CD4-positive, CD25-positive, alpha-beta regulatory T cell (primary cell): ENCODE measurements at regions not wholly inside any gene's neighbourhood (a gene's known extent, or its start where the extent isn't known, plus 50 kb on each side); places are given as distances from the start of the nearest gene placed in this dataset.

ENCODE experiments used
- ATAC-seq, 2 donors: fragments of 150-1000 bp; cut with Tn5 transposase; one replicate each; pipeline ENCODE4 v1.10.0; 2021; ENCODE audit warnings: low read depth in 2 of 2, moderate number of reproducible peaks in 2 of 2, moderate library complexity in 1 of 2
- DNase-seq, 3 donors: peaks; one replicate each; pipeline versions ENCODE4 v3.0.0 to v3.0.0-alpha.2; 2012 to 2022; ENCODE audit warnings: mixed read lengths in 1 of 3
- H3K27ac ChIP-seq: one replicate; pipeline ENCODE4 v1.7.0; 2013; ENCODE audit warnings: mild to moderate bottlenecking, low read length; ENCODE audit not compliant: insufficient read depth, poor library complexity, severe bottlenecking
- H3K27me3 ChIP-seq: one replicate; pipeline ENCODE4 v1.7.0; 2013; ENCODE audit warnings: low read length; ENCODE audit not compliant: control insufficient read depth, insufficient read depth
- H3K36me3 ChIP-seq: one replicate; pipeline ENCODE4 v1.7.0; 2013; ENCODE audit warnings: mild to moderate bottlenecking, low read length, moderate library complexity; ENCODE audit not compliant: control insufficient read depth, insufficient read depth
- H3K4me1 ChIP-seq: 2 replicates; pipeline ENCODE4 v1.7.0; 2013; ENCODE audit warnings: mild to moderate bottlenecking, low read length; ENCODE audit not compliant: insufficient read depth, control insufficient read depth, poor library complexity, severe bottlenecking
- H3K4me3 ChIP-seq: one replicate; pipeline ENCODE4 v1.7.0; 2013; ENCODE audit warnings: low read depth, mild to moderate bottlenecking, low read length, moderate library complexity
- H3K9me3 ChIP-seq, 2 experiments: 1 replicate in 1 of 2; 2 replicates in 1 of 2; pipeline ENCODE4 v1.7.0; 2013; ENCODE audit warnings: low read length in 2 of 2, mild to moderate bottlenecking in 1 of 2, moderate library complexity in 1 of 2; ENCODE audit not compliant: control insufficient read depth in 2 of 2
- H3K27ac Mint-ChIP-seq, 3 donors: one replicate each; pipeline ENCODE4 v1.8.0; 2020 to 2022; ENCODE audit warnings: mild to moderate bottlenecking in 3 of 3, mixed read lengths in 3 of 3, moderate library complexity in 2 of 3
- H3K27me3 Mint-ChIP-seq: one replicate; pipeline ENCODE4 v1.8.0; 2022; ENCODE audit warnings: mild to moderate bottlenecking, mixed read lengths
- H3K36me3 Mint-ChIP-seq: one replicate; pipeline ENCODE4 v1.8.0; 2020; ENCODE audit warnings: mixed read lengths
- H3K4me1 Mint-ChIP-seq, 4 donors: one replicate each; pipeline ENCODE4 v1.8.0; 2020 to 2022; ENCODE audit warnings: mixed read lengths in 4 of 4, mild to moderate bottlenecking in 1 of 4
- H3K4me3 Mint-ChIP-seq, 4 donors: one replicate each; pipeline ENCODE4 v1.8.0; 2020 to 2022; ENCODE audit warnings: mild to moderate bottlenecking in 4 of 4, mixed read lengths in 4 of 4, moderate library complexity in 3 of 4
- H3K9me3 Mint-ChIP-seq, 7 donors: one replicate each; pipeline ENCODE4 v1.8.0; 2020 to 2022; ENCODE audit warnings: mixed read lengths in 7 of 7, mild to moderate bottlenecking in 3 of 7, moderate library complexity in 2 of 7

GRCh38 chr7:67983486-67983885, 986.9 kb downstream of the TYW1 start:
- H3K4me1 ChIP-seq, result no peaks in the 10 kb centered on the region
- no peaks in the 10 kb centered on the region for H3K27me3 ChIP-seq
- no peak overlapping the region for H3K4me3 ChIP-seq
- no peak overlapping the region for H3K27ac Mint-ChIP-seq
- no peaks in the 10 kb centered on the region for H3K36me3 Mint-ChIP-seq
- H3K27ac ChIP-seq, result no peak overlapping the region
- ATAC-seq (no peak), DNase-seq (no peak)
- no peaks in the 10 kb centered on the region for H3K4me1 Mint-ChIP-seq
- no peaks in the 10 kb centered on the region for H3K36me3 ChIP-seq
- H3K4me3 Mint-ChIP-seq, result no peak overlapping the region
- no peaks in the 10 kb centered on the region for H3K27me3 Mint-ChIP-seq
- H3K9me3 ChIP-seq, result no peaks in the 10 kb centered on the region
- H3K9me3 Mint-ChIP-seq, result peaks cover 3 to 21% (median 11%) of the 10 kb centered on the region in 7 donors

- Mint-ChIP-seq H3K4me3 (no peak overlapping the region), H3K27me3 (no peaks in the 10 kb centered on the region), H3K27ac (no peak overlapping the region), H3K9me3 (peaks cover 4 to 21% (median 11%) of the 10 kb centered on the region in 7 donors), H3K36me3 (no peaks in the 10 kb centered on the region), H3K4me1 (no peaks in the 10 kb centered on the region)
- H3K27me3 ChIP-seq, result no peaks in the 10 kb centered on the region
- no peaks in the 10 kb centered on the region for H3K9me3 ChIP-seq
- ATAC-seq, result no peak
- no peak overlapping the region for H3K4me3 ChIP-seq
- no peaks in the 10 kb centered on the region for H3K4me1 ChIP-seq
- H3K27ac ChIP-seq, result no peak overlapping the region
- no peak for DNase-seq
- H3K36me3 ChIP-seq, result no peaks in the 10 kb centered on the region
Measured at GRCh38 chr7:67984326-67984725, 987.7 kb downstream of the TYW1 start.

GRCh38 chr7:67989142-67989541, 992.5 kb downstream of the TYW1 start:
- no peak overlapping the region for H3K4me3 Mint-ChIP-seq
- Histone ChIP-seq H3K4me3 (no peak overlapping the region), H3K36me3 (no peaks in the 10 kb centered on the region), H3K9me3 (peaks cover 0 to under 1% of the 10 kb centered on the region in 2 experiments), H3K27me3 (no peaks in the 10 kb centered on the region), H3K4me1 (no peaks in the 10 kb centered on the region), H3K27ac (no peak overlapping the region)
- ATAC-seq, result no peak
- H3K4me1 Mint-ChIP-seq, result no peaks in the 10 kb centered on the region
- no peaks in the 10 kb centered on the region for H3K27me3 Mint-ChIP-seq
- H3K9me3 Mint-ChIP-seq, result peaks cover 2 to 15% (median 5%) of the 10 kb centered on the region in 7 donors
- H3K36me3 Mint-ChIP-seq, result no peaks in the 10 kb centered on the region
- no peak overlapping the region for H3K27ac Mint-ChIP-seq
- no peak for DNase-seq

- Mint-ChIP-seq H3K4me1 (no peaks in the 10 kb centered on the region), H3K27ac (no peak overlapping the region), H3K9me3 (peaks cover 0 to 11% (median 4%) of the 10 kb centered on the region in 7 donors), H3K4me3 (no peak overlapping the region), H3K27me3 (no peaks in the 10 kb centered on the region), H3K36me3 (no peaks in the 10 kb centered on the region)
- ATAC-seq, result no peak
- no peak overlapping the region for H3K27ac ChIP-seq
- no peaks in the 10 kb centered on the region for H3K4me1 ChIP-seq
- DNase-seq, result no peak
- H3K4me3 ChIP-seq, result no peak overlapping the region
- peaks cover 0 to 3% of the 10 kb centered on the region in 2 experiments for H3K9me3 ChIP-seq
- no peaks in the 10 kb centered on the region for H3K36me3 ChIP-seq
- no peaks in the 10 kb centered on the region for H3K27me3 ChIP-seq
Measured at GRCh38 chr7:67990003-67990402, 993.4 kb downstream of the TYW1 start.

GRCh38 chr7:67990716-67991115, 994.1 kb downstream of the TYW1 start:
- no peaks in the 10 kb centered on the region for H3K36me3 Mint-ChIP-seq
- ATAC-seq, result no peak
- H3K9me3 Mint-ChIP-seq, result peaks cover 0 to 13% (median 4%) of the 10 kb centered on the region in 7 donors
- no peaks in the 10 kb centered on the region for H3K4me1 Mint-ChIP-seq
- Histone ChIP-seq H3K27me3 (no peaks in the 10 kb centered on the region), H3K9me3 (peaks cover 0 to 3% of the 10 kb centered on the region in 2 experiments), H3K27ac (no peak overlapping the region), H3K36me3 (no peaks in the 10 kb centered on the region), H3K4me1 (no peaks in the 10 kb centered on the region), H3K4me3 (no peak overlapping the region)
- no peak for DNase-seq
- H3K27ac Mint-ChIP-seq, result no peak overlapping the region
- H3K27me3 Mint-ChIP-seq, result no peaks in the 10 kb centered on the region
- no peak overlapping the region for H3K4me3 Mint-ChIP-seq

- no peak for ATAC-seq
- no peaks in the 10 kb centered on the region for H3K27me3 ChIP-seq
- no peaks in the 10 kb centered on the region for H3K36me3 ChIP-seq
- Mint-ChIP-seq H3K9me3 (peaks cover 0 to 15% (median 4%) of the 10 kb centered on the region in 7 donors), H3K4me1 (no peaks in the 10 kb centered on the region), H3K36me3 (no peaks in the 10 kb centered on the region), H3K27ac (no peak overlapping the region), H3K4me3 (no peak overlapping the region), H3K27me3 (no peaks in the 10 kb centered on the region)
- DNase-seq, result no peak
- peaks cover 0 to 5% of the 10 kb centered on the region in 2 experiments for H3K9me3 ChIP-seq
- H3K27ac ChIP-seq, result no peak overlapping the region
- no peaks in the 10 kb centered on the region for H3K4me1 ChIP-seq
- no peak overlapping the region for H3K4me3 ChIP-seq
Measured at GRCh38 chr7:67992287-67992686, 995.7 kb downstream of the TYW1 start.

- H3K4me3 ChIP-seq, result no peak overlapping the region
- DNase-seq, result no peak
- Mint-ChIP-seq H3K4me1 (no peaks in the 10 kb centered on the region), H3K9me3 (peaks cover 0 to 21% (median 6%) of the 10 kb centered on the region in 7 donors), H3K27ac (no peak overlapping the region), H3K36me3 (no peaks in the 10 kb centered on the region), H3K27me3 (no peaks in the 10 kb centered on the region), H3K4me3 (no peak overlapping the region)
- H3K36me3 ChIP-seq, result no peaks in the 10 kb centered on the region
- no peaks in the 10 kb centered on the region for H3K9me3 ChIP-seq
- no peaks in the 10 kb centered on the region for H3K27me3 ChIP-seq
- no peak for ATAC-seq
- H3K27ac ChIP-seq, result no peak overlapping the region
- H3K4me1 ChIP-seq, result no peaks in the 10 kb centered on the region
Measured at GRCh38 chr7:68005992-68006391, 1009.4 kb downstream of the TYW1 start.

- no peaks in the 10 kb centered on the region for H3K27me3 Mint-ChIP-seq
- H3K36me3 ChIP-seq, result no peaks in the 10 kb centered on the region
- H3K4me3 ChIP-seq, result no peak overlapping the region
- no peaks in the 10 kb centered on the region for H3K36me3 Mint-ChIP-seq
- H3K27me3 ChIP-seq, result no peaks in the 10 kb centered on the region
- no peak for ATAC-seq
- no peak overlapping the region for H3K27ac ChIP-seq
- no peaks in the 10 kb centered on the region for H3K4me1 ChIP-seq
- H3K4me1 Mint-ChIP-seq, result no peaks in the 10 kb centered on the region
- no peak overlapping the region for H3K27ac Mint-ChIP-seq
- H3K9me3 Mint-ChIP-seq, result peaks cover 0 to 26% (median 6%) of the 10 kb centered on the region in 7 donors
- H3K9me3 ChIP-seq, result peaks cover 0 to 5% of the 10 kb centered on the region in 2 experiments
- DNase-seq, result no peak
- H3K4me3 Mint-ChIP-seq, result no peak overlapping the region
Measured at GRCh38 chr7:68006619-68007018, 1010.0 kb downstream of the TYW1 start.
